SK-N-SH (cell line): ENCODE measurements at regions not wholly inside any gene's neighbourhood (a gene's known extent, or its start where the extent isn't known, plus 50 kb on each side); places are given as distances from the start of the nearest gene placed in this dataset.

Experiments
- CTCF ChIA-PET: fragments of 300-600, 350-600 bp; formaldehyde crosslinking; extraction: SDS; loops from one replicate; lab custom pipeline; 2021; lab: Yijun Ruan, JAX
- POLR2A ChIA-PET: fragments of 350-600 bp; sonication (Branson Sonifier 250); formaldehyde crosslinking; extraction: SDS; loops from one replicate; lab custom pipeline; 2020; ENCODE audit warnings: antibody characterized with exemption, inconsistent platforms; lab: Yijun Ruan, JAX
- DNase-seq: peaks from one replicate; pipeline ENCODE4 v3.0.0; 2012
- H2AFZ ChIP-seq: fragments of 200-600 bp; sonication (generic); 2 replicates; pipeline ENCODE4 v1.8.1; 2016; ENCODE audit warnings: antibody characterized with exemption, mild to moderate bottlenecking, low read depth
- H3F3A ChIP-seq: fragments of 200-600 bp; sonication (generic); replicated peaks from 2 replicates; pipeline ENCODE3; 2016; ENCODE audit warnings: antibody characterized with exemption, mild to moderate bottlenecking; ENCODE audit not compliant: insufficient read depth
- H3K27ac ChIP-seq, 2 experiments: fragments of 200-500 bp in 1 of 2; fragments of 200-600 bp in 1 of 2; sonication (Bioruptor generic) in 1 of 2; sonication (generic), shearing (Covaris generic) in 1 of 2; 2 replicates each; pipeline versions ENCODE4 v1.5.1 to v1.6.1; 2014 to 2016; ENCODE audit warnings: low read depth in 2 of 2, inconsistent platforms in 1 of 2, low read length in 1 of 2, mild to moderate bottlenecking in 1 of 2, mixed read lengths in 1 of 2
- H3K27me3 ChIP-seq: fragments of 200-600 bp; sonication (generic), shearing (Covaris generic); 2 replicates; pipeline ENCODE4 v1.6.1; 2016; ENCODE audit warnings: mixed run types; ENCODE audit not compliant: insufficient read depth
- H3K36me3 ChIP-seq, 2 experiments: fragments of 200-500 bp in 1 of 2; fragments of 200-600 bp in 1 of 2; sonication (Bioruptor generic) in 1 of 2; sonication (generic) in 1 of 2; replicated peaks in 1 of 2; 2 replicates each; pipeline versions ENCODE3 to v1.5.1; 2014 to 2016; ENCODE audit warnings: low read length in 1 of 2, mild to moderate bottlenecking in 1 of 2; ENCODE audit not compliant: insufficient read depth in 2 of 2, control insufficient read depth in 1 of 2
- H3K4me1 ChIP-seq, 2 experiments: fragments of 200-500 bp in 1 of 2; fragments of 200-600 bp in 1 of 2; sonication (Bioruptor generic) in 1 of 2; sonication (generic), shearing (Covaris generic) in 1 of 2; 2 replicates each; pipeline versions ENCODE4 v1.5.1 to v1.6.1; 2014 to 2016; ENCODE audit warnings: low read depth in 1 of 2, low read length in 1 of 2, mixed run types in 1 of 2; ENCODE audit not compliant: insufficient read depth in 2 of 2, control insufficient read depth in 1 of 2
- H3K4me2 ChIP-seq: fragments of 200-600 bp; sonication (generic), shearing (Covaris generic); 2 replicates; pipeline ENCODE4 v1.6.1; 2017; ENCODE audit warnings: mixed run types
- H3K4me3 ChIP-seq, 2 experiments: fragments of 200-500 bp in 1 of 2; fragments of 200-600 bp in 1 of 2; sonication (Bioruptor generic) in 1 of 2; sonication (generic), shearing (Covaris generic) in 1 of 2; 2 replicates each; pipeline versions ENCODE4 v1.5.1 to v1.8.1; 2014 to 2016; ENCODE audit warnings: low read depth in 2 of 2, inconsistent platforms in 1 of 2, low read length in 1 of 2, mild to moderate bottlenecking in 1 of 2, mixed read lengths in 1 of 2, moderate library complexity in 1 of 2
- H3K79me2 ChIP-seq: fragments of 200-600 bp; sonication (generic); 2 replicates; pipeline ENCODE4 v1.8.1; 2017; ENCODE audit warnings: mild to moderate bottlenecking; ENCODE audit not compliant: insufficient read depth
- H3K9ac ChIP-seq: fragments of 200-600 bp; sonication (generic); 2 replicates; pipeline ENCODE4 v1.6.1; 2017; ENCODE audit warnings: mixed run types
- H3K9me2 ChIP-seq: fragments of 200-600 bp; sonication (generic); 2 replicates; pipeline ENCODE4 v1.6.1; 2017; ENCODE audit warnings: mixed run types
- H3K9me3 ChIP-seq: fragments of 200-600 bp; sonication (generic); 2 replicates; pipeline ENCODE4 v1.6.1; 2017; ENCODE audit warnings: mixed run types, mild to moderate bottlenecking, moderate library complexity
- H4K20me1 ChIP-seq: fragments of 200-600 bp; sonication (generic); 2 replicates; pipeline ENCODE4 v1.6.1; 2017; ENCODE audit warnings: mild to moderate bottlenecking, mixed run types; ENCODE audit not compliant: insufficient read depth
- ELF1 ChIP-seq: IDR thresholded peaks from 2 replicates; pipeline ENCODE4 v1.4.0; 2012
- EP300 ChIP-seq, 2 experiments: IDR thresholded peaks; 2 replicates each; pipeline versions ENCODE4 v1.4.0 to v1.6.1; 2012; ENCODE audit warnings: borderline replicate concordance in 1 of 2, low read depth in 1 of 2, low read length in 1 of 2
- EZH2phosphoT487 ChIP-seq: fragments of 200-600 bp; sonication (generic); IDR thresholded peaks from 2 replicates; pipeline ENCODE4 v1.6.1; 2017; ENCODE audit warnings: low read depth, mixed run types, mild to moderate bottlenecking, antibody characterized with exemption, moderate library complexity, borderline replicate concordance
- FOXJ3 ChIP-seq: sonication (generic); formaldehyde crosslinking; IDR thresholded peaks from 2 replicates; pipeline ENCODE4 v1.5.1; 2020; ENCODE audit warnings: mild to moderate bottlenecking, missing genetic modification reagents
- FOXM1 ChIP-seq: IDR thresholded peaks from 2 replicates; pipeline ENCODE4 v1.4.0; 2012; ENCODE audit warnings: low read depth, mild to moderate bottlenecking
- GATA2 ChIP-seq: sonication (generic); formaldehyde crosslinking; IDR thresholded peaks from 2 replicates; pipeline ENCODE4 v1.5.0; 2020; ENCODE audit warnings: mild to moderate bottlenecking, missing genetic modification reagents
- MEF2A ChIP-seq: IDR thresholded peaks from 2 replicates; pipeline ENCODE4 v1.4.0; 2012; ENCODE audit warnings: low read depth, borderline replicate concordance
- PBX3 ChIP-seq: IDR thresholded peaks from 2 replicates; pipeline ENCODE4; 2012
- POLR2AphosphoS5 ChIP-seq: IDR thresholded peaks from 2 replicates; pipeline ENCODE4 v1.6.1; 2012; ENCODE audit warnings: low read depth, low read length
- RCOR1 ChIP-seq: fragments of 150-350 bp; IDR thresholded peaks from 2 replicates; pipeline ENCODE4 v1.6.1; 2017; ENCODE audit warnings: antibody characterized with exemption, low read length
- REST ChIP-seq: IDR thresholded peaks from 2 replicates; pipeline ENCODE4 v1.6.1; 2012; ENCODE audit warnings: mild to moderate bottlenecking, low read depth, low read length, moderate library complexity
- RXRA ChIP-seq: IDR thresholded peaks from 2 replicates; pipeline ENCODE4 v1.4.0; 2012; ENCODE audit warnings: low read depth, mild to moderate bottlenecking, borderline replicate concordance
- SIN3A ChIP-seq: IDR thresholded peaks from 2 replicates; pipeline ENCODE4 v1.6.1; 2012; ENCODE audit warnings: low read depth, mild to moderate bottlenecking, low read length, moderate library complexity, borderline replicate concordance
- SMC3 ChIP-seq: IDR thresholded peaks from 2 replicates; pipeline ENCODE4 v1.6.1; 2012; ENCODE audit warnings: low read depth, low read length, improper control_type of control experiment
- TCF12 ChIP-seq: IDR thresholded peaks from 2 replicates; pipeline ENCODE4 v1.4.0; 2012
- USF1 ChIP-seq: IDR thresholded peaks from 2 replicates; pipeline ENCODE4 v1.4.0; 2012; ENCODE audit warnings: low read depth, borderline replicate concordance
- USF2 ChIP-seq: fragments of 150-350 bp; IDR thresholded peaks from 2 replicates; pipeline ENCODE4 v1.6.1; 2017; ENCODE audit warnings: antibody characterized with exemption, low read length, low read depth, borderline replicate concordance
- WGBS: methylation state at CpG from one replicate; pipeline ENCODE4 v1.1.6; 2017; ENCODE audit warnings: low lambda C conversion rate; 5-methylcytosine and 5-hydroxymethylcytosine counted together

GRCh38 chr2:3899536-3900155 is 196.3 kb downstream of the DCDC2C start:
- 12% methylated on average over 4 of the region's 4 CpGs for WGBS
- H3K27ac ChIP-seq, result no peak overlapping the region
- POLR2A ChIA-PET, result no interaction called here

More at GRCh38 chr2:3899536-3900155, 196.3 kb downstream of the DCDC2C start:
- H2AFZ ChIP-seq, result no peak overlapping the region
- H3K9ac ChIP-seq, result no peak overlapping the region
- no peaks in the 10 kb centered on the region for H3K36me3 ChIP-seq
- H4K20me1 ChIP-seq, result no peaks in the 10 kb centered on the region
- H3F3A ChIP-seq, result no peaks in the 10 kb centered on the region
- H3K4me2 ChIP-seq, result no peak overlapping the region
- H3K4me1 ChIP-seq, result no peaks in the 10 kb centered on the region
- no peaks in the 10 kb centered on the region for H3K9me2 ChIP-seq
- no peak for TF ChIP-seq PBX3
- no peak for TF ChIP-seq REST
- TF ChIP-seq FOXJ3 (CRISPR knock-in tag), result no peak
- no peak for TF ChIP-seq SIN3A
- TF ChIP-seq GATA2 (CRISPR knock-in tag), result no peak
- TF ChIP-seq TCF12, result no peak
- TF ChIP-seq RXRA, result no peak
- TF ChIP-seq EZH2phosphoT487, result no peak
- TF ChIP-seq USF2, result no peak
- TF ChIP-seq FOXM1, result no peak
- no peak for TF ChIP-seq EP300 (IDR thresholded peaks at IDR 0.05; ENCODE audit: borderline replicate concordance in 1 of 2, low read depth in 1 of 2, low read length in 1 of 2)
- no peak for TF ChIP-seq POLR2AphosphoS5
- TF ChIP-seq ELF1, result no peak
- no peak for TF ChIP-seq MEF2A
- TF ChIP-seq USF1, result no peak
- no peak for TF ChIP-seq RCOR1
- TF ChIP-seq SMC3, result no peak
- CTCF ChIA-PET, result no interaction called here
- no peaks in the 10 kb centered on the region; the same call in 1 of the 2 replicates for H3K9me3 ChIP-seq
- no peaks in the 10 kb centered on the region for H3K27me3 ChIP-seq
- no peaks in the 10 kb centered on the region for H3K79me2 ChIP-seq
- no peak overlapping the region for H3K4me3 ChIP-seq
- no peak for DNase-seq
